GM12878 (cell line): ENCODE measurements at regions not wholly inside any gene's neighbourhood (a gene's known extent, or its start where the extent isn't known, plus 50 kb on each side); places are given as distances from the start of the nearest gene placed in this dataset.
A peak's percentile ranks its signal among the peaks of the same experiment; 100 is the strongest.

Source experiments
- ASH2L ChIP-seq: fragments of 300-600, 200-600 bp; sonication (generic); IDR thresholded peaks from 2 replicates; pipeline ENCODE4 v1.6.1; 2017; ENCODE audit warnings: low read depth, mild to moderate bottlenecking, borderline replicate concordance
- CBFB ChIP-seq: IDR thresholded peaks from 2 replicates; pipeline ENCODE4 v1.6.1; 2016; ENCODE audit warnings: antibody characterized with exemption, low read depth
- CBX5 ChIP-seq: sonication (generic); IDR thresholded peaks from 2 replicates; pipeline ENCODE4 v1.6.1; 2016; ENCODE audit warnings: low read depth, moderate library complexity, mild to moderate bottlenecking, inconsistent platforms
- CEBPB ChIP-seq, 2 experiments: fragments of 150-350 bp in 1 of 2; IDR thresholded peaks; 2 replicates each; pipeline ENCODE4 v1.6.1; 2012 to 2014; ENCODE audit warnings: low read depth in 2 of 2, low read length in 2 of 2, borderline replicate concordance in 1 of 2, inconsistent platforms in 1 of 2
- E2F8 ChIP-seq: fragments of 450-650 bp; IDR thresholded peaks from 2 replicates; pipeline ENCODE4 v1.6.1; 2018; ENCODE audit warnings: mild to moderate bottlenecking, low read depth, moderate library complexity; ENCODE audit not compliant: partially characterized antibody
- EGR1 ChIP-seq, 2 experiments: IDR thresholded peaks; 1 replicate in 1 of 2; 2 replicates in 1 of 2; pipeline ENCODE4 v1.6.1; 2011 to 2012; ENCODE audit warnings: low read depth in 2 of 2, low read length in 2 of 2, borderline replicate concordance in 1 of 2, mild to moderate bottlenecking in 1 of 2, moderate library complexity in 1 of 2
- FOXM1 ChIP-seq: IDR thresholded peaks from 2 replicates; pipeline ENCODE4 v1.6.1; 2012; ENCODE audit warnings: low read depth, mild to moderate bottlenecking, inconsistent platforms, low read length, moderate library complexity
- IKZF2 ChIP-seq, 2 experiments: fragments of 450-650 bp; IDR thresholded peaks; 2 replicates each; pipeline ENCODE4 v1.6.1; 2017; ENCODE audit warnings: mild to moderate bottlenecking in 2 of 2, moderate library complexity in 2 of 2
- LARP7 ChIP-seq: fragments of 450-650 bp; IDR thresholded peaks from 2 replicates; pipeline ENCODE4 v1.6.1; 2017; ENCODE audit warnings: mild to moderate bottlenecking
- MEF2B ChIP-seq: fragments of 450-650 bp; IDR thresholded peaks from 2 replicates; pipeline ENCODE4 v1.6.1; 2018; ENCODE audit warnings: mild to moderate bottlenecking, moderate library complexity; ENCODE audit not compliant: partially characterized antibody, poor library complexity, severe bottlenecking
- MYB ChIP-seq: fragments of 150-350 bp; IDR thresholded peaks from 2 replicates; pipeline ENCODE4 v1.6.1; 2014; ENCODE audit warnings: mild to moderate bottlenecking, low read depth, low read length, borderline replicate concordance
- NFYB ChIP-seq: IDR thresholded peaks from 2 replicates; pipeline ENCODE4 v1.6.1; 2011; ENCODE audit warnings: low read depth, mild to moderate bottlenecking, low read length, improper control_type of control experiment, moderate library complexity; ENCODE audit not compliant: insufficient read depth
- NR2C1 ChIP-seq: fragments of 450-650 bp; IDR thresholded peaks from 2 replicates; pipeline ENCODE4 v1.6.1; 2017; ENCODE audit warnings: antibody characterized with exemption, mild to moderate bottlenecking, moderate library complexity
- NRF1 ChIP-seq: conservative IDR thresholded peaks from 2 replicates; pipeline ENCODE4 v1.6.1; 2011; ENCODE audit warnings: mild to moderate bottlenecking, low read depth, low read length, improper control_type of control experiment
- POU2F2 ChIP-seq: IDR thresholded peaks from 3 replicates; pipeline ENCODE4 v1.6.1; 2011; ENCODE audit warnings: low read depth, mild to moderate bottlenecking, low read length, borderline replicate concordance
- RFX5 ChIP-seq: IDR thresholded peaks from 2 replicates; pipeline ENCODE4 v1.6.1; 2011; ENCODE audit warnings: low read depth, low read length, improper control_type of control experiment
- SPI1 ChIP-seq: IDR thresholded peaks from 2 replicates; pipeline ENCODE4 v1.6.1; 2011; ENCODE audit warnings: low read depth, mild to moderate bottlenecking, low read length, moderate library complexity, borderline replicate concordance; ENCODE audit not compliant: insufficient read depth
- TCF7 ChIP-seq: IDR thresholded peaks from 2 replicates; pipeline ENCODE4 v1.6.1; 2014; ENCODE audit warnings: antibody characterized with exemption, borderline replicate concordance
- ZBED1 ChIP-seq: IDR thresholded peaks from 2 replicates; pipeline ENCODE4 v1.6.1; 2016; ENCODE audit warnings: borderline replicate concordance
- ZNF592 ChIP-seq: fragments of 450-650 bp; IDR thresholded peaks from 2 replicates; pipeline ENCODE4 v1.6.1; 2017; ENCODE audit warnings: mild to moderate bottlenecking, moderate library complexity
- ZZZ3 ChIP-seq: IDR thresholded peaks from 2 replicates; pipeline ENCODE4 v1.6.1; 2011; ENCODE audit warnings: low read depth; ENCODE audit not compliant: control insufficient read depth, insufficient read length

- TF ChIP-seq NR2C1 (no peak), ZNF592 (no peak), NRF1 (no peak), RFX5 (no peak), FOXM1 (no peak), IKZF2 (IDR thresholded peaks at IDR 0.05) (peak; percentile 82 to 89), ZZZ3 (no peak), ZBED1 (no peak), SPI1 (peak; percentile 59; the same call in 1 of the 2 replicates), ASH2L (no peak), MEF2B (no peak), TCF7 (no peak), POU2F2 (0 out of 3 replicates have a peak, but pooled peaks have one; percentile 12), MYB (no peak), CBX5 (no peak), LARP7 (no peak), CEBPB (IDR thresholded peaks at IDR 0.05; ENCODE audit: borderline replicate concordance in 1 of 2, low read depth in 2 of 2, low read length in 2 of 2) (no peak), E2F8 (no peak), EGR1 (IDR thresholded peaks at IDR 0.05; ENCODE audit: borderline replicate concordance in 1 of 2, low read depth in 2 of 2, low read length in 2 of 2) (peak in 1 of 2 experiments; percentile 30; a peak in 1 of 3 replicates), CBFB (peak; percentile 46; the same call in 1 of the 2 replicates), NFYB (no peak)
Measured at GRCh38 chr2:64861452-64862397, 127.5 kb upstream of the SLC1A4 start (continued).
